H9 (cell line): ENCODE measurements at regions not wholly inside any gene's neighbourhood (a gene's known extent, or its start where the extent isn't known, plus 50 kb on each side); places are given as distances from the start of the nearest gene placed in this dataset.

ENCODE experiments used
- DNase-seq: peaks from one replicate; pipeline ENCODE4 v3.0.0-alpha.2; 2017
- H2AFZ ChIP-seq: one replicate; pipeline ENCODE4 v1.6.1; 2013; ENCODE audit warnings: mild to moderate bottlenecking, low read length, control low read depth, moderate library complexity
- H2AK5ac ChIP-seq: 2 replicates; pipeline ENCODE4 v1.6.1; 2013; ENCODE audit warnings: low read length, control low read depth, mixed read lengths; ENCODE audit not compliant: insufficient read length
- H2BK120ac ChIP-seq: one replicate; pipeline ENCODE4 v1.6.1; 2013; ENCODE audit warnings: low read depth, mild to moderate bottlenecking, low read length, control low read depth, inconsistent platforms; ENCODE audit not compliant: poor library complexity, severe bottlenecking
- H2BK12ac ChIP-seq: 2 replicates; pipeline ENCODE4 v1.6.1; 2013; ENCODE audit warnings: low read length, control low read depth, mixed read lengths, low read depth; ENCODE audit not compliant: insufficient read length
- H2BK15ac ChIP-seq: 2 replicates; pipeline ENCODE4 v1.6.1; 2013; ENCODE audit warnings: low read depth, low read length, control low read depth
- H2BK20ac ChIP-seq: one replicate; pipeline ENCODE4 v1.6.1; 2013; ENCODE audit warnings: low read depth, mild to moderate bottlenecking, low read length, control low read depth, inconsistent platforms; ENCODE audit not compliant: poor library complexity, severe bottlenecking
- H2BK5ac ChIP-seq: 2 replicates; pipeline ENCODE4 v1.6.1; 2013; ENCODE audit warnings: low read length, control low read depth, mixed read lengths; ENCODE audit not compliant: insufficient read length
- H3K14ac ChIP-seq: 2 replicates; pipeline ENCODE4 v1.6.1; 2013; ENCODE audit warnings: low read length, control low read depth; ENCODE audit not compliant: insufficient read depth
- H3K18ac ChIP-seq: 2 replicates; pipeline ENCODE4 v1.6.1; 2013; ENCODE audit warnings: low read depth, mild to moderate bottlenecking, mixed read lengths, low read length, control low read depth; ENCODE audit not compliant: insufficient read length
- H3K23ac ChIP-seq: 2 replicates; pipeline ENCODE4 v1.6.1; 2013; ENCODE audit warnings: low read length, control low read depth, mixed read lengths, low read depth; ENCODE audit not compliant: insufficient read length
- H3K23me2 ChIP-seq: 2 replicates; pipeline ENCODE4 v1.6.1; 2013; ENCODE audit warnings: low read depth, mild to moderate bottlenecking, mixed read lengths, low read length, control low read depth; ENCODE audit not compliant: insufficient read length, poor library complexity, severe bottlenecking
- H3K27ac ChIP-seq: 2 replicates; pipeline ENCODE4 v1.5.1; 2013; ENCODE audit warnings: low read length, control low read depth, mixed read lengths, low read depth; ENCODE audit not compliant: insufficient read length
- H3K27me3 ChIP-seq: 2 replicates; pipeline ENCODE4 v1.6.1; 2013; ENCODE audit warnings: low read length, control low read depth, inconsistent platforms; ENCODE audit not compliant: insufficient read depth
- H3K4ac ChIP-seq: 2 replicates; pipeline ENCODE4 v1.6.1; 2013; ENCODE audit warnings: low read depth, mild to moderate bottlenecking, control low read depth, inconsistent platforms, low read length, moderate library complexity
- H3K4me1 ChIP-seq: 2 replicates; pipeline ENCODE4 v1.6.1; 2013; ENCODE audit warnings: low read length, control low read depth, inconsistent platforms; ENCODE audit not compliant: insufficient read depth
- H3K4me2 ChIP-seq: 2 replicates; pipeline ENCODE4 v1.6.1; 2013; ENCODE audit warnings: low read length, control low read depth, mixed read lengths; ENCODE audit not compliant: insufficient read length, insufficient read depth
- H3K56ac ChIP-seq: 2 replicates; pipeline ENCODE4 v1.6.1; 2013; ENCODE audit warnings: low read depth, mild to moderate bottlenecking, mixed read lengths, low read length, control low read depth; ENCODE audit not compliant: insufficient read length
- H3K79me1 ChIP-seq: 2 replicates; pipeline ENCODE4 v1.6.1; 2013; ENCODE audit warnings: low read depth, mild to moderate bottlenecking, moderate library complexity, low read length, control low read depth, inconsistent platforms; ENCODE audit not compliant: insufficient read depth, poor library complexity, severe bottlenecking
- H3K79me2 ChIP-seq: 2 replicates; pipeline ENCODE4 v1.6.1; 2013; ENCODE audit warnings: low read length, control low read depth, inconsistent platforms; ENCODE audit not compliant: insufficient read depth
- H3K9ac ChIP-seq: 2 replicates; pipeline ENCODE4 v1.6.1; 2013; ENCODE audit warnings: low read length, control low read depth, mixed read lengths; ENCODE audit not compliant: insufficient read length; ENCODE audit errors: extremely low read depth
- H3K9me3 ChIP-seq: one replicate; pipeline ENCODE4 v1.6.1; 2013; ENCODE audit warnings: low read depth, low read length, inconsistent platforms; ENCODE audit not compliant: control insufficient read depth
- H3T11ph ChIP-seq: one replicate; pipeline ENCODE4 v1.6.1; 2013; ENCODE audit warnings: mild to moderate bottlenecking, low read length, control low read depth, inconsistent platforms
- H4K20me1 ChIP-seq: one replicate; pipeline ENCODE4 v1.6.1; 2013; ENCODE audit not compliant: control insufficient read depth, insufficient read length, insufficient read depth
- H4K5ac ChIP-seq: 2 replicates; pipeline ENCODE4 v1.6.1; 2013; ENCODE audit warnings: low read depth, mild to moderate bottlenecking, mixed read lengths, low read length, control low read depth; ENCODE audit not compliant: insufficient read length
- H4K8ac ChIP-seq: replicated peaks from 2 replicates; pipeline ENCODE4 v1.6.1; 2013; ENCODE audit warnings: low read length, control low read depth, mixed read lengths, low read depth; ENCODE audit not compliant: insufficient read length
- H4K91ac ChIP-seq: 2 replicates; pipeline ENCODE4 v1.6.1; 2013; ENCODE audit warnings: low read depth, mild to moderate bottlenecking, moderate library complexity, mixed read lengths, low read length, control low read depth; ENCODE audit not compliant: insufficient read length
- H3K27ac Mint-ChIP-seq, 3 experiments: 2 replicates in 2 of 3; 3 replicates in 1 of 3; pipeline ENCODE4 v1.8.0; 2020 to 2021; ENCODE audit warnings: mixed read lengths in 3 of 3, mild to moderate bottlenecking in 1 of 3, moderate library complexity in 1 of 3
- H3K27me3 Mint-ChIP-seq: 2 replicates; pipeline ENCODE4 v1.8.0; 2021; ENCODE audit warnings: low read depth, mild to moderate bottlenecking, moderate library complexity, mixed read lengths
- H3K36me3 Mint-ChIP-seq, 3 experiments: 2 replicates in 2 of 3; 3 replicates in 1 of 3; pipeline ENCODE4 v1.8.0; 2020 to 2021; ENCODE audit warnings: low read depth in 3 of 3, mixed read lengths in 3 of 3; ENCODE audit not compliant: insufficient read depth in 1 of 3
- H3K4me1 Mint-ChIP-seq, 2 experiments: 2 replicates each; pipeline ENCODE4 v1.8.0; 2020; ENCODE audit warnings: mixed read lengths in 2 of 2
- H3K4me3 Mint-ChIP-seq, 2 experiments: 2 replicates in 1 of 2; 3 replicates in 1 of 2; pipeline ENCODE4 v1.8.0; 2020 to 2021; ENCODE audit warnings: mild to moderate bottlenecking in 2 of 2, mixed read lengths in 2 of 2, moderate library complexity in 1 of 2
- H3K9me3 Mint-ChIP-seq, 2 experiments: 2 replicates in 1 of 2; 3 replicates in 1 of 2; pipeline ENCODE4 v1.8.0; 2020; ENCODE audit warnings: mild to moderate bottlenecking in 2 of 2, mixed read lengths in 2 of 2, moderate library complexity in 1 of 2
- WGBS: extraction: QIAGEN DNeasy Blood & Tissue Kit; methylation state at CpG from one replicate; pipeline ENCODE4 v1.1.7; 2013; ENCODE audit warnings: missing lambda C conversion rate, low lambda C conversion rate, mixed read lengths; ENCODE audit not compliant: insufficient read length; ENCODE audit errors: extremely low coverage; 5-methylcytosine and 5-hydroxymethylcytosine counted together
- TF ChIP-seq, protein P1 (sequence below): fragments of 200-600 bp; sonication (generic); conservative IDR thresholded peaks from 3 replicates; pipeline ENCODE4 v1.8.0; 2021; ENCODE audit warnings: antibody characterized with exemption, mild to moderate bottlenecking

DNA sequence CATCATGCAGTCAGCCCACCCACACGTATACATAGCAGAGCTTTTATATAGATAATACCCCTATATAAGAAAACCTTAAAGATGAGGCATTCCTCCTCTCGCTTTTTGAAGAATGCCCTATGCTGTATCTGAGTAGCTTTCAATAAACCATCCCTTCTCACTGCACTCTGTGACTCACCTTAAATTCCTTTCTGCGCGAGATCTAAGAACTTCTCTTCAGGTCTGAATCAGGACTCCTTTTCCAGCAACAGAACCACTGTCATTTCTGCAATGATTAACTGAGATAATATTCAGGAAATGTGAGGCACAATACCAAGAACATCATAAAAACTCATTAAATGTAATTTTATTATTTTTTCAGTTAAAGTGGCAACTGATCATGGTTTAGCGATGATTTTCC, 76.4 kb upstream of the DCLK2 start:
- H3K9me3 ChIP-seq: no peaks in the 10 kb centered on the region
- no peak overlapping the region for H2BK12ac ChIP-seq
- no peaks in the 10 kb centered on the region for H3K36me3 Mint-ChIP-seq
- H4K91ac ChIP-seq: no peak overlapping the region
- H3K4me1 ChIP-seq: no peaks in the 10 kb centered on the region; the same call in 1 of the 2 replicates
- H2BK120ac ChIP-seq: no peak overlapping the region
- H3K9ac ChIP-seq: no peak overlapping the region
- H3K9me3 Mint-ChIP-seq: no peaks in the 10 kb centered on the region
- TF ChIP-seq, protein P1, sequence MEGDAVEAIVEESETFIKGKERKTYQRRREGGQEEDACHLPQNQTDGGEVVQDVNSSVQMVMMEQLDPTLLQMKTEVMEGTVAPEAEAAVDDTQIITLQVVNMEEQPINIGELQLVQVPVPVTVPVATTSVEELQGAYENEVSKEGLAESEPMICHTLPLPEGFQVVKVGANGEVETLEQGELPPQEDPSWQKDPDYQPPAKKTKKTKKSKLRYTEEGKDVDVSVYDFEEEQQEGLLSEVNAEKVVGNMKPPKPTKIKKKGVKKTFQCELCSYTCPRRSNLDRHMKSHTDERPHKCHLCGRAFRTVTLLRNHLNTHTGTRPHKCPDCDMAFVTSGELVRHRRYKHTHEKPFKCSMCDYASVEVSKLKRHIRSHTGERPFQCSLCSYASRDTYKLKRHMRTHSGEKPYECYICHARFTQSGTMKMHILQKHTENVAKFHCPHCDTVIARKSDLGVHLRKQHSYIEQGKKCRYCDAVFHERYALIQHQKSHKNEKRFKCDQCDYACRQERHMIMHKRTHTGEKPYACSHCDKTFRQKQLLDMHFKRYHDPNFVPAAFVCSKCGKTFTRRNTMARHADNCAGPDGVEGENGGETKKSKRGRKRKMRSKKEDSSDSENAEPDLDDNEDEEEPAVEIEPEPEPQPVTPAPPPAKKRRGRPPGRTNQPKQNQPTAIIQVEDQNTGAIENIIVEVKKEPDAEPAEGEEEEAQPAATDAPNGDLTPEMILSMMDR: no peak
- no peak overlapping the region for H2AFZ ChIP-seq
- H3K4ac ChIP-seq: no peak overlapping the region
- H3K79me1 ChIP-seq: no peaks in the 10 kb centered on the region
- H4K8ac ChIP-seq: no peak overlapping the region
- H3K14ac ChIP-seq: no peak overlapping the region
- no peak overlapping the region for H3K56ac ChIP-seq
- no peaks in the 10 kb centered on the region for H3K79me2 ChIP-seq
- H4K5ac ChIP-seq: no peak overlapping the region
- H3K23me2 ChIP-seq: no peaks in the 10 kb centered on the region
- H2BK5ac ChIP-seq: no peak overlapping the region
- H3K4me1 Mint-ChIP-seq: peaks cover 17% of the 10 kb centered on the region in 2 experiments
- H3K27ac ChIP-seq: no peak overlapping the region
- DNase-seq: no peak
- H3K27me3 ChIP-seq: no peaks in the 10 kb centered on the region
- H3K23ac ChIP-seq: no peak overlapping the region
- no peak overlapping the region for H2AK5ac ChIP-seq
- no peak overlapping the region for H3K4me3 Mint-ChIP-seq
- H2BK20ac ChIP-seq: no peak overlapping the region
- no peak overlapping the region for H3K18ac ChIP-seq
- no peaks in the 10 kb centered on the region for H4K20me1 ChIP-seq
- WGBS: no CpG with 5 or more reads among the region's 5 CpGs
- no peak overlapping the region for H3T11ph ChIP-seq
- no peak overlapping the region for H3K4me2 ChIP-seq
- no peak overlapping the region for H2BK15ac ChIP-seq
- H3K27ac Mint-ChIP-seq: no peak overlapping the region; a peak in 1 of 7 replicates
- no peaks in the 10 kb centered on the region for H3K27me3 Mint-ChIP-seq
